HCT116 (cell line): ENCODE measurements at regions not wholly inside any gene's neighbourhood (a gene's known extent, or its start where the extent isn't known, plus 50 kb on each side); places are given as distances from the start of the nearest gene placed in this dataset.

Source experiments
- ATAC-seq: fragments of 200-7000 bp; cut with Tn5 transposase; 2 replicates; pipeline ENCODE4 v1.9.1; 2020; ENCODE audit warnings: mild to moderate bottlenecking, moderate library complexity
- BruUV-seq: library from RNA; stranded (reverse); fragments of 400-500 nt; replicated peaks from 2 replicates; lab custom pipeline; 2021; lab: Mats Ljungman, UMichigan
- CTCF ChIA-PET: fragments of 300-600 bp; sonication (Branson Sonifier 250); formaldehyde crosslinking; loops from one replicate; lab custom pipeline; 2021; ENCODE audit warnings: antibody characterized with exemption; lab: Charles Lee
- POLR2A ChIA-PET: fragments of 300-600, 350-600 bp; sonication (Branson Sonifier 250); formaldehyde crosslinking; loops from one replicate; lab custom pipeline; 2021; ENCODE audit warnings: antibody characterized with exemption; lab: Charles Lee
- RAD21 ChIA-PET, 2 experiments: fragments of 300-600 bp; sonication (Branson Sonifier 250); formaldehyde crosslinking; loops; one replicate each; lab custom pipeline; 2023; ENCODE audit warnings: low total read pairs in 2 of 2; ENCODE audit not compliant: uncharacterized antibody in 2 of 2, unreplicated experiment in 2 of 2, low non-redundant PET in 1 of 2; lab: Charles Lee
- DNase-seq: peaks from one replicate; pipeline ENCODE4 v3.0.0-alpha.2; 2010; ENCODE audit warnings: low read depth, low spot score
- H2AFZ ChIP-seq: fragments of 200-600 bp; shearing (Covaris generic), sonication (generic); 2 replicates; pipeline ENCODE4 v1.6.1; 2017; ENCODE audit warnings: low read depth, mixed run types, mixed read lengths, antibody characterized with exemption, low read length; ENCODE audit not compliant: poor library complexity, severe bottlenecking
- H3K27ac ChIP-seq: 2 replicates; pipeline ENCODE4 v1.5.1; 2012; ENCODE audit warnings: low read depth, low read length
- H3K27me3 ChIP-seq: fragments of 200-600 bp; sonication (generic); 2 replicates; pipeline ENCODE4 v1.6.1; 2016; ENCODE audit warnings: mixed run types, low read length, mixed read lengths; ENCODE audit not compliant: insufficient read depth
- H3K36me3 ChIP-seq, 2 experiments: fragments of 200-500 bp in 1 of 2; fragments of 200-600 bp in 1 of 2; sonication (Bioruptor generic) in 1 of 2; sonication (generic) in 1 of 2; 2 replicates each; pipeline versions ENCODE4 v1.5.1 to v1.6.1; 2014 to 2016; ENCODE audit warnings: low read length in 2 of 2, inconsistent platforms in 1 of 2, mixed read lengths in 1 of 2, mixed run types in 1 of 2; ENCODE audit not compliant: insufficient read depth in 2 of 2, control insufficient read depth in 1 of 2
- H3K4me1 ChIP-seq, 2 experiments: fragments of 200-600 bp in 1 of 2; sonication (generic) in 1 of 2; 2 replicates each; pipeline versions ENCODE4 v1.5.1 to v1.6.1; 2012 to 2017; ENCODE audit warnings: low read length in 2 of 2, inconsistent platforms in 1 of 2, mild to moderate bottlenecking in 1 of 2, mixed read lengths in 1 of 2, mixed run types in 1 of 2, moderate library complexity in 1 of 2; ENCODE audit not compliant: insufficient read depth in 2 of 2, control insufficient read depth in 1 of 2
- H3K4me2 ChIP-seq: fragments of 200-600 bp; sonication (generic); 2 replicates; pipeline ENCODE4 v1.6.1; 2017; ENCODE audit warnings: mixed run types, low read length, mixed read lengths
- H3K4me3 ChIP-seq, 2 experiments: fragments of 200-600 bp in 1 of 2; sonication (generic) in 1 of 2; replicated peaks in 1 of 2; 2 replicates each; pipeline ENCODE4 v1.5.1; 2011 to 2016; ENCODE audit warnings: low read length in 2 of 2, control low read depth in 1 of 2, low read depth in 1 of 2, mild to moderate bottlenecking in 1 of 2, mixed read lengths in 1 of 2, mixed run types in 1 of 2
- H3K79me2 ChIP-seq: fragments of 200-600 bp; sonication (generic); 2 replicates; pipeline ENCODE4 v1.6.1; 2017; ENCODE audit warnings: mild to moderate bottlenecking, mixed run types, low read length, moderate library complexity, mixed read lengths; ENCODE audit not compliant: insufficient read depth
- H3K9ac ChIP-seq: fragments of 200-600 bp; sonication (generic); 2 replicates; pipeline ENCODE4 v1.6.1; 2016; ENCODE audit warnings: low read length, mixed read lengths
- H3K9me2 ChIP-seq: fragments of 200-600 bp; sonication (generic), shearing (Covaris generic); 2 replicates; pipeline ENCODE4 v1.6.1; 2017; ENCODE audit warnings: mixed run types, mild to moderate bottlenecking, moderate library complexity; ENCODE audit not compliant: insufficient read depth
- H3K9me3 ChIP-seq, 2 experiments: fragments of 200-500 bp in 1 of 2; fragments of 200-600 bp in 1 of 2; sonication (Bioruptor generic) in 1 of 2; sonication (generic) in 1 of 2; 2 replicates each; pipeline ENCODE4 v1.6.1; 2014 to 2017; ENCODE audit warnings: low read length in 2 of 2, mixed read lengths in 2 of 2, inconsistent platforms in 1 of 2, low read depth in 1 of 2, mild to moderate bottlenecking in 1 of 2, mixed run types in 1 of 2, moderate library complexity in 1 of 2; ENCODE audit not compliant: control insufficient read depth in 1 of 2, insufficient read depth in 1 of 2
- H4K20me1 ChIP-seq: fragments of 200-600 bp; sonication (generic), shearing (Covaris generic); 2 replicates; pipeline ENCODE4 v1.6.1; 2017; ENCODE audit warnings: mixed run types, mild to moderate bottlenecking, moderate library complexity; ENCODE audit not compliant: insufficient read depth
- ATF3 ChIP-seq: IDR thresholded peaks from 2 replicates; pipeline ENCODE4 v1.6.1; 2012
- CBX3 ChIP-seq: IDR thresholded peaks from 2 replicates; pipeline ENCODE4 v1.6.1; 2012; ENCODE audit warnings: low read depth
- CEBPB ChIP-seq: IDR thresholded peaks from 2 replicates; pipeline ENCODE4 v1.6.1; 2012; ENCODE audit warnings: low read depth
- EGR1 ChIP-seq: IDR thresholded peaks from 2 replicates; pipeline ENCODE4 v1.6.1; 2012; ENCODE audit warnings: low read depth
- ELF1 ChIP-seq: IDR thresholded peaks from 2 replicates; pipeline ENCODE4 v1.6.1; 2012; ENCODE audit warnings: low read depth, borderline replicate concordance
- FOSL1 ChIP-seq: IDR thresholded peaks from 2 replicates; pipeline ENCODE4 v1.6.1; 2012; ENCODE audit warnings: low read depth
- JUND ChIP-seq: IDR thresholded peaks from 2 replicates; pipeline ENCODE4 v1.6.1; 2012
- MAX ChIP-seq: IDR thresholded peaks from 2 replicates; pipeline ENCODE4 v1.6.1; 2012
- POLR2A ChIP-seq: IDR thresholded peaks from 2 replicates; pipeline ENCODE4 v1.7.0; 2011; ENCODE audit warnings: borderline replicate concordance; ENCODE audit not compliant: insufficient read depth, insufficient read length; ENCODE audit errors: extremely low read depth
- POLR2AphosphoS5 ChIP-seq: IDR thresholded peaks from 2 replicates; pipeline ENCODE4 v1.6.1; 2011; ENCODE audit warnings: mild to moderate bottlenecking, low read depth, low read length, moderate library complexity
- RAD21 ChIP-seq: IDR thresholded peaks from 2 replicates; pipeline ENCODE4 v1.6.1; 2012; ENCODE audit warnings: low read depth, mild to moderate bottlenecking
- SIN3A ChIP-seq: IDR thresholded peaks from 2 replicates; pipeline ENCODE4 v1.6.1; 2012; ENCODE audit warnings: low read depth
- SRF ChIP-seq: IDR thresholded peaks from 2 replicates; pipeline ENCODE4 v1.6.1; 2012; ENCODE audit warnings: low read depth
- TCF7L2 ChIP-seq: IDR thresholded peaks from 2 replicates; pipeline ENCODE4 v1.7.0; 2011; ENCODE audit warnings: borderline replicate concordance, inconsistent platforms; ENCODE audit not compliant: insufficient read depth, insufficient read length; ENCODE audit errors: extremely low read depth
- YY1 ChIP-seq: IDR thresholded peaks from 2 replicates; pipeline ENCODE4 v1.6.1; 2011; ENCODE audit warnings: low read length, low read depth, moderate library complexity, mild to moderate bottlenecking; ENCODE audit not compliant: insufficient replicate concordance; ENCODE audit errors: extremely low read depth
- ZBTB33 ChIP-seq: IDR thresholded peaks from 2 replicates; pipeline ENCODE4 v1.6.1; 2011; ENCODE audit warnings: mild to moderate bottlenecking, low read length, moderate library complexity; ENCODE audit not compliant: insufficient replicate concordance; ENCODE audit errors: extremely low read depth
- ZFX ChIP-seq: fragments of 450-650 bp; IDR thresholded peaks from 2 replicates; pipeline ENCODE4 v1.6.1; 2017
- ZNF274 ChIP-seq: fragments of 200-500 bp; sonication (Bioruptor generic); IDR thresholded peaks from 2 replicates; pipeline ENCODE4 v1.6.1; 2014; ENCODE audit warnings: mild to moderate bottlenecking, low read depth, low read length, inconsistent platforms
- intact Hi-C: fragments of 100-400 bp; cut with micrococcal nuclease; formaldehyde crosslinking; loops from 2 replicates; pipeline ENCODE4 v1.10.0; 2022

GRCh38 chr7:52854681-52855080, 180.8 kb upstream of the POM121L12 start:
- H3K36me3 ChIP-seq: no peaks in the 10 kb centered on the region
- intact Hi-C loops: no loop called here
- no peaks in the 10 kb centered on the region for H3K79me2 ChIP-seq
- no peak overlapping the region for H2AFZ ChIP-seq
- H3K9me2 ChIP-seq: no peaks in the 10 kb centered on the region
- no peak overlapping the region for H3K27ac ChIP-seq
- no peak for TF ChIP-seq ZFX
- no peak for TF ChIP-seq JUND
- TF ChIP-seq SIN3A: no peak
- no peak for TF ChIP-seq RAD21
- no peak for TF ChIP-seq CEBPB
- no peak for TF ChIP-seq ZBTB33
- no peak for TF ChIP-seq ZNF274
- TF ChIP-seq EGR1: no peak
- TF ChIP-seq CBX3: no peak
- no peak for TF ChIP-seq POLR2A
- no peak for TF ChIP-seq MAX
- no peak for TF ChIP-seq ATF3
- TF ChIP-seq TCF7L2: no peak
- no peak for TF ChIP-seq FOSL1
- no peak for TF ChIP-seq SRF
- TF ChIP-seq POLR2AphosphoS5: no peak
- TF ChIP-seq ELF1: no peak
- TF ChIP-seq YY1: no peak
- peaks cover 6 to 13% of the 10 kb centered on the region in 2 experiments; a peak in 3 of 4 replicates for H3K9me3 ChIP-seq
- no peak overlapping the region for H3K4me2 ChIP-seq
- ChIA-PET RAD21 (no interaction called here), POLR2A (no interaction called here), CTCF (no interaction called here)
- no TSS peak for BruUV-seq
- H3K9ac ChIP-seq: no peak overlapping the region
- no peak overlapping the region for H3K4me3 ChIP-seq
- DNase-seq (no peak), ATAC-seq (no peak)
- no peaks in the 10 kb centered on the region for H3K4me1 ChIP-seq
- H3K27me3 ChIP-seq: no peaks in the 10 kb centered on the region
- H4K20me1 ChIP-seq: no peaks in the 10 kb centered on the region
